ENCODE measurements at regions not wholly inside any gene's neighbourhood (a gene's known extent, or its start where the extent isn't known, plus 50 kb on each side); places are given as distances from the start of the nearest gene placed in this dataset.

- Histone ChIP-seq H4K8ac (replicated peaks; ENCODE audit: insufficient read length, low read depth, low read length) (no peak overlapping the region), H2AFZ (ENCODE audit: low read length) (no peak overlapping the region), H3K27ac (ENCODE audit: insufficient read length, low read depth, low read length) (no peak overlapping the region), H4K20me1 (ENCODE audit: control insufficient read depth, insufficient read depth, insufficient read length) (no peaks in the 10 kb centered on the region), H2AK5ac (ENCODE audit: insufficient read length, low read length) (no peak overlapping the region), H3K18ac (ENCODE audit: insufficient read length, low read depth, low read length) (no peak overlapping the region), H3K56ac (ENCODE audit: insufficient read length, low read depth, low read length) (no peak overlapping the region), H3K9me3 (ENCODE audit: control insufficient read depth, low read depth, low read length) (no peaks in the 10 kb centered on the region), H3T11ph (ENCODE audit: low read length) (no peak overlapping the region), H2BK5ac (ENCODE audit: insufficient read length, low read length) (no peak overlapping the region), H3K23ac (ENCODE audit: insufficient read length, low read depth, low read length) (no peak overlapping the region), H3K23me2 (ENCODE audit: insufficient read length, low read depth, low read length, poor library complexity, severe bottlenecking) (no peaks in the 10 kb centered on the region), H3K79me2 (ENCODE audit: insufficient read depth, low read length) (no peaks in the 10 kb centered on the region), H3K14ac (ENCODE audit: insufficient read depth, low read length) (no peak overlapping the region), H2BK15ac (ENCODE audit: low read depth, low read length) (no peak overlapping the region), H3K9ac (ENCODE audit: extremely low read depth, insufficient read length, low read length) (no peak overlapping the region), H2BK12ac (ENCODE audit: insufficient read length, low read depth, low read length) (no peak overlapping the region), H3K4ac (ENCODE audit: low read depth, low read length) (no peak overlapping the region), H2BK20ac (ENCODE audit: low read depth, low read length, poor library complexity, severe bottlenecking) (no peak overlapping the region), H4K5ac (ENCODE audit: insufficient read length, low read depth, low read length) (no peak overlapping the region), H3K4me1 (ENCODE audit: insufficient read depth, low read length) (no peaks in the 10 kb centered on the region), H4K91ac (ENCODE audit: insufficient read length, low read depth, low read length) (no peak overlapping the region), H2BK120ac (ENCODE audit: low read depth, low read length, poor library complexity, severe bottlenecking) (no peak overlapping the region), H3K27me3 (ENCODE audit: insufficient read depth, low read length) (no peaks in the 10 kb centered on the region), H3K79me1 (ENCODE audit: insufficient read depth, low read depth, low read length, poor library complexity, severe bottlenecking) (no peaks in the 10 kb centered on the region), H3K4me2 (ENCODE audit: insufficient read depth, insufficient read length, low read length) (no peak overlapping the region)
- no peak for DNase-seq
- H3K4me3 Mint-ChIP-seq: no peak overlapping the region
- TF ChIP-seq, protein P1, sequence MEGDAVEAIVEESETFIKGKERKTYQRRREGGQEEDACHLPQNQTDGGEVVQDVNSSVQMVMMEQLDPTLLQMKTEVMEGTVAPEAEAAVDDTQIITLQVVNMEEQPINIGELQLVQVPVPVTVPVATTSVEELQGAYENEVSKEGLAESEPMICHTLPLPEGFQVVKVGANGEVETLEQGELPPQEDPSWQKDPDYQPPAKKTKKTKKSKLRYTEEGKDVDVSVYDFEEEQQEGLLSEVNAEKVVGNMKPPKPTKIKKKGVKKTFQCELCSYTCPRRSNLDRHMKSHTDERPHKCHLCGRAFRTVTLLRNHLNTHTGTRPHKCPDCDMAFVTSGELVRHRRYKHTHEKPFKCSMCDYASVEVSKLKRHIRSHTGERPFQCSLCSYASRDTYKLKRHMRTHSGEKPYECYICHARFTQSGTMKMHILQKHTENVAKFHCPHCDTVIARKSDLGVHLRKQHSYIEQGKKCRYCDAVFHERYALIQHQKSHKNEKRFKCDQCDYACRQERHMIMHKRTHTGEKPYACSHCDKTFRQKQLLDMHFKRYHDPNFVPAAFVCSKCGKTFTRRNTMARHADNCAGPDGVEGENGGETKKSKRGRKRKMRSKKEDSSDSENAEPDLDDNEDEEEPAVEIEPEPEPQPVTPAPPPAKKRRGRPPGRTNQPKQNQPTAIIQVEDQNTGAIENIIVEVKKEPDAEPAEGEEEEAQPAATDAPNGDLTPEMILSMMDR (conservative IDR thresholded peaks at IDR 0.05): no peak
- H3K4me1 Mint-ChIP-seq: no peaks in the 10 kb centered on the region
- no peaks in the 10 kb centered on the region for H3K36me3 Mint-ChIP-seq (ENCODE audit: insufficient read depth in 1 of 3, low read depth in 3 of 3)
- H3K9me3 Mint-ChIP-seq: peaks cover 0 to 8% of the 10 kb centered on the region in 2 experiments; a peak in 2 of 5 replicates
- no peak overlapping the region for H3K27ac Mint-ChIP-seq
- WGBS (ENCODE audit: extremely low coverage, insufficient read length, low lambda C conversion rate): no CpG with 5 or more reads among the region's 3 CpGs
- H3K27me3 Mint-ChIP-seq (ENCODE audit: low read depth): no peaks in the 10 kb centered on the region
Measured at GRCh38 chr3:164460851-164461250, 617.4 kb downstream of the SI start.
